ENCODE measurements at regions not wholly inside any gene's neighbourhood (a gene's known extent, or its start where the extent isn't known, plus 50 kb on each side); places are given as distances from the start of the nearest gene placed in this dataset.
A peak's percentile ranks its signal among the peaks of the same experiment; 100 is the strongest.

DNA sequence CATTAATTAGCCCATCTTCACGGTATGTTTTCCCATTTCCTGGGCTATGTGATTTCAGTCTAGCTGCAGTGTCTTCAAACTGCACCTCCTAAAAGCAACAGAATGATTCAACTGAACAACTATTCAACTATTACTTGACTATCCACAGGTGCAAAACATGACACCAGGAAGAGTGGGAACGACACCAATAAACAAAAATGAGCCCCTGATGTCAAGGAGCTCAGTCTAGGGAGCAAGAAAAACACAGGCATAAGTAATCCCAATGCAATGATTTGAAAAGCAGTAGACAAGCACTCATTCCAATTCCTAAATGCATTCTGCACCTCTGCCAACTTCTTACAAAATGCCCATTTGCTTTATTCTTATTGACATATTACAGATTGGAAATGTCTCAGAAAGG is 285.6 kb downstream of the ETS1 start:
- DNase-seq (ENCODE audit: low read depth), result no peak

DNA sequence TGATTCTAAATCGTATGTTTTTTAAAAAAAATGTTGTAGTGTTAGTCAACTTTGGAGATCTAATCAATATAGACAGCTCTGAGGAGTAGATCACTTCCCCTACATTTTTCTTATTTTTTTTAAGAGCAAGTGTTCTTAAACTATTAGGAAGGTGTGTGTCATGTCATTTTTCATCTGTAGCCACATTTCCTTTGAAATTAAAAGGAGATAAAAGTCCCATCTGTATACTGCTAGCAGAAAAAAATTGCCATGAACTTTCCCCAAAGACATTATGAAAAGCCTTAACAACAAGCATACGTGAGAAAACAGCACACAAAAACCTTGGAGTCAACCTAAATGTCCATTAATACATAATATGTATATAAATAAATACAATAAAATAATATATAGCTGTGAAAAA is 286.6 kb downstream of the ETS1 start:
- no peak for DNase-seq (ENCODE audit: low read depth)

DNA sequence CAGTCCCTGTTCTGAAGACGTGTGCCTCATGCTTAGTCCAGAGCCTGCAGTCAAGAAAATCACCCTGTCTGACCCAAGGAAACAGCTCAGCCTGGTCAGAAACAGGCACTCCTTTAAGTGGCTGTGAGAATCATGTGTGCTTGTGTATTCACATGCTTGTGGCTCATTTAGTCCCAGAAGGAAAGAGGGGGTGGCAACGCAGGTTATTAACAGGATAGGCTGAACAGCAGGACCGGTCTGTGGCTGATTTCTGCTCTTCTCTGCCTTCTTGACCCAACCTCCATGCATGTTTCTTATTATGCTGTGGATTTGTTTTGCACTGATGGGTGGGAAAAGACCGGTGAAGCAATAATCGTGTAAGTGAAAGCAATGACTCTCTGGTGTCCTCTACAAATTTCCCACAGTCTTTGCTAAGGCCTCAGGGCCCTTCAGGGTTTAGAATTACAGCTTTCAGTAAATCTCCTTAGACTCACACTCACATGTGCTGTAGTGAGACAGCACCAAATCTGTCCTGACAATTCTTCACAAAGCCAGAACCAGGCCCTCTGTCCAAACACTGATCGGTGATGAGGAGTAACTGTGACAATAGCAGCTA is 288.1 kb downstream of the ETS1 start:
- DNase-seq (ENCODE audit: low read depth), result peak; percentile 37

DNA sequence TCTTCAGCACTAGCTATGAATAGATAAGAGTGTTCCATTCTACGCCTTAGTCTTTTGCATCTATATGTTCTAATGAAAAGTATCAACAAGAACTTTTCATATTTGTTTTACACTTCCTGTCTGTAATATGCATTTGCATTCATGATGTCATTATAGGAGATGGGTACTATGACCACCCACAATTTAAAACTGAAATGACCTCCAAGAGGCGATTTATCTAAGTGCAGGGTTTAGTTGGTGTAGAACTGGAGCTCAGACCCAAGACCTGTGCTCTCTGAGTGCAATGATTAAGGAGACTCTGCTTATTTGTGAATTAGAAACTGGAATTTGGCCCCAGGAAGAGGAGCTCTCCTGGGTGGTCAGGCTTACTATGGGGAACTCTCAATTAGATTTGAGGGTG is 289.1 kb downstream of the ETS1 start:
- no peak for DNase-seq (ENCODE audit: low read depth)

DNA sequence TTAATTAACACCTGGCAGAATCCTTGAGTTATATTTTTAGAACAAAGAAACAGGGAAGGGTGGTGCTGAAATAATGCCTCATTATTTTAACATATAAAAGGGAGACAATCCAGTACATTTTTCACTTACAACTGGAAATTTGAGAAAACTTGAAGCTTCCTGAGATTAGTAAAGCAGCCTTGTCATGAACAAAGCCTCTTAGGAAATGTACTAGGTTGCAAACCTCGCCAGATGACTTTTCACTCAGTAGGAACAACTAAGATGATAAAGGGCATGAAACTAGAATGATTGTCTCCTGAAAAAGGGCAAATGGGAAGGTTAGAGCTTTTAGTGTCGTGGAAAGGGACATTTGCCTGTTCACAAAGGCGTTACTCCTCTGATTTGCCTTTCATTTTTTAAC is 289.6 kb downstream of the ETS1 start:
- no peak for DNase-seq (ENCODE audit: low read depth)

DNA sequence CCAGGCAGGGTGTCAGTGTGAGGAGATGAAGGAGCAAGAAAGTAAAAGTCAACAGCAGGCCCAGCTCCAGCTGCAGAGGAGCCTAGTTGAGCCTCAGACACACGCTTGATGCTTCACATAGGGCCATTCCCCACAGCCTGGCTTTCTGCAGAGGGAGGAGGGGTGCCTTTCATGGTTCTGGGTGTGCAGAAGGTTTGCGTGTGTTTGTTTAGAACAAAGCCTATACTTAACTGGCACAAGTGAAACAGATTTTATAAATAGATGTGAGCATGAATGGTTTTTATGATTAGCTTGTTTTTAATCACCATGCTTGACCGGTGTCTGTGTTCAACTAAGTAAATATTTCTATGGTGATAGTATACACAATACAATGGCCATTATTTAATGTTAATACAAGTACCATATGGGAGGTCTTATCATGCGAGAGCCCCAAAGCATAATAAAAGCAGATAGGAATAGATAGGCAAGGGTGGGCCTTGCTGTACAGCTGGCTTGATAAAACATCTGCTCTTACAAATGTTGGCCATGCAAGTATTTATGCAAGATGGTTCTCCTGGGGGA is 290.2 kb downstream of the ETS1 start:
- no peak for DNase-seq (ENCODE audit: low read depth)

DNA sequence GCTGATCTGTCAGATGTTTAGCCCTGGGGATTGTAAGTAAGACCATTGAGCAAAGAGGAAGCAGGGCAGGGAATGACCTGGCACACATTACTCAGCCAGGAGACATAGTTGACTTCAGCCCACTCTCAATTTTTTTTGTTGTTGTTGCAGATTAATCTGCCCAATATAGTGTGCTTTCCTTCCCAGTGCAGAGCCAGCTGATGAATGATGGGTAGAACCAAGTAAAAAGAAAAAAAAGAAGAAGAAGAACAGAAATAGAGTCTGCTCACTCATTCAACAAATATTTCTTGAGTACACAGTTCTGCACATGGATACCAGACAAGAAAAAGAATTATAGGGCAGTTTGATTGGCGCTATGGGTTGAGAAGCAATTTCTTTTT is 292.7 kb downstream of the ETS1 start:
- peak; percentile 48 for DNase-seq (ENCODE audit: low read depth)

DNA sequence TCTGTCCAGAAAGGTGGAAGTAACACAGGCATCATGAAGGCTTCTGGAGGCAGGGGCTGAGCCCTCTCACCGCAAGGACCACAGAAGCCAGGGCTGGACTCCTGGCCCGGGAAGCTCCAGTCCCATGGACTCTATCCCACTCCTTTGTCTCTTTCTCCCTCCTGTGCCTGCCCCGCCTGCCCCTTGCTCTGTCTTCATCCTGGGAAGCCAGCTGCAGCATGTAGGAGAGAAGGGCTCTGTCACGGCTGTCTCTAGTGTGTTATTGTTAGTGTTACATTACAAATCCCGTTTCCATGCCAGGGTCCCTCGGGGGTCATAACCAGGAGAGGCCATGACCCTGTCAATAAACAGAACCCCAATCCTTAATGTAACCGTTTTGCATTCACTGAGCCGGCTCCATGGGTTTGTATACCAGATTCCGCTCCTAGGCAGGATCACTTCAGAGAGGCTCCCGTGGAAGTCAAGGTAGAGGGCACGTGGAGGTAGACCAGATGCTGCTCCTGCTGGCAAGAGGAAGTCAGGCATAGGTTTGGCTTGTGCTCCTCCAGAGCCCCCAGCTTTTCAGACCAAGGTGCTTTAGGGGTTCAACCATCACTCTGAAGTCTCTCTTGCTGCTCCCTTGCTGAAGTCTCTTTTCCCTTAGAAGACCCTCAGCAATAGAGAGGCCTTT is 293.2 kb downstream of the ETS1 start:
- no peak for DNase-seq (ENCODE audit: low read depth)

DNA sequence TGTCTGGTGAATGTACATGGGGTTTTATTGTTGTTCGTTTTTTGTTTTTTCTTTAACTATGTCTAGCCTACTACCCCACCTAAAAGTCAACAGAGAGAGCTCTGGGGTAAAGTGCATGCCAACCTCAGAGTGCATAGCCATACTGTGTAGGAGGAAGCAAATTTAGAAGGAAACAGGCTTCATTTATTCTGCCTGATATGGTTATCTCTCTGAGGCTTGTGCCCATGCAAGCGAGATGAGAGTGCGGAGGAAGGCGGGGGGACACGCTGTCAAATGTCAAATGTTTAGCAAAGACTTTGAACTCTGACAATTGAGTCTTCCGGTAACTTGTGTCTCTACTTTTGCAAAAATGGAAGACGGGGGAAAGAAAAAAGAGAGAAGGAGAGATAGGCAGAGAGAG is 295.5 kb downstream of the ETS1 start:
- no peak for DNase-seq (ENCODE audit: low read depth)

DNA sequence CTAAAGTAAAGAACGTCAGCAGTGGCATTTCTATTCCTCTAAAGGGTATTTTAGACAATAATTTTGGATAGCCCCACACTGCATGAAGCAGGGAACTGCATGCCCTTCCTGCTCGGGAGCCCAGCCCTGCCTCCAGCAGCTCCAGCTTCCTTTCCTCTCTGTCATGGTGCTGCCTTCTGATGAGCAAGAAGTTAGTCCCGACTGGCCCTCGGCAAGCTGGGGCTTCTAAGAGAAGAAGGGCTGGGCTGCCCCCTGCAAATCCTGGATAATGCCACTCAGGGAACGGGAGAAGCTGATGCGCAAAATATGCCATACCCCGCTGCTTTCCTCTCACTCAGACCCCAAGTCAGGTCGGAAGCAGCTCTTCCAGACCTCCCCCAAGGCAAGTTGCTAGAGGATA is 296.4 kb downstream of the ETS1 start:
- DNase-seq (ENCODE audit: low read depth), result no peak

DNA sequence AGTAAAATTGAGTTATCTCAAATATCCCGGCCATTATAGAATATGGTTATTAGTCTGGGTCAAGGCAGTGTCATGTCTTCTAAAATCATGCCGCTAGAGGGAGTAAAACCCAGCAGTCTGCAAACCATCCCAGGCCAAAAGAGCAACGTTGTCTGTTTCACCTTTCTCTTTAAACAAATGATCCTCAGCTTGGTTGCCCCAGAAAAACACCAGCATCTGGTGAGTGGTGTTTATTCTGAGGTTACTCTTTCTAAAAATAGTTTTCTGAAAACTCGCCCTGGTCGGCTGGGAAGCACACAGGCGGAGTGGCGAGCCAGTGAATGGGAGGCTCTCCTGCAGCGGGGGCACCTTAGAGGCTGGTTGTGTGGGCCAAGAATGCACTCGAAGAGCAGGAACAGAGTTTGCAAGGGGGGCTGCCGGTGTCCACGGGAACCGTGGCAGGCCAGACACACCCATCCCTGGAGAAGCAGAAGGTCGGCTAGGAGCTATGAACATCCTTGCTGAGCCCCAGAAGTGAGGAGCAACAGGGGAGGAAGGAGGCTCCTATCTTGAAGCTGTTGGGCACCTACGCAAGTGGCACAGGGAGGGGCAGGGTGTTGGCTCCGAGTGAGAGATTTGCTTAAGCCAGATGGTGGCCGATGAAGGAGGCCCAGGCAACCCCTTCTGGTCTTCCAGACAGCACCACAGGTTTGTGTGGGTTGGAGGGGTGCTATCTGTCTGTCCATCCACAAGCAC is 297.1 kb downstream of the ETS1 start:
- DNase-seq (ENCODE audit: low read depth), result peak; percentile 91

DNA sequence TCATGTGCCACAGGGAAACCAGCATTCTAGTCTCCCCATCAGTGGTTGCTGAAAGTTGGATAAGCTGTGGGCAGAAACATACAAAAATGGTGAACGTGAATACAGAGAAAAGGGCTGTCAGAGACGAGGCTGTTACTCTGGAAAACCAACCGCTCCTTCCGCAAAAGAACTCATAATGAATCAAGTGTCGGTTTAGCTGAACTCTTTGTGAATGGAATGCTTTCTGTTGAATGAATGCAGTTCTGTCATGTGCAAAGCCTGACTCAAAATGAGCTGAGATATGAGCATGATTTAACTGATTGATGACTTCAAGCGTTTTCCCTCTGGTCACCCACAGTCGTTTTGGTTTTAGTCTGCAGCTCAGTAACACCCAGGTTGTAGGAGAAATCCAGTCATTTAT is 298.3 kb downstream of the ETS1 start:
- DNase-seq (ENCODE audit: low read depth), result no peak

DNA sequence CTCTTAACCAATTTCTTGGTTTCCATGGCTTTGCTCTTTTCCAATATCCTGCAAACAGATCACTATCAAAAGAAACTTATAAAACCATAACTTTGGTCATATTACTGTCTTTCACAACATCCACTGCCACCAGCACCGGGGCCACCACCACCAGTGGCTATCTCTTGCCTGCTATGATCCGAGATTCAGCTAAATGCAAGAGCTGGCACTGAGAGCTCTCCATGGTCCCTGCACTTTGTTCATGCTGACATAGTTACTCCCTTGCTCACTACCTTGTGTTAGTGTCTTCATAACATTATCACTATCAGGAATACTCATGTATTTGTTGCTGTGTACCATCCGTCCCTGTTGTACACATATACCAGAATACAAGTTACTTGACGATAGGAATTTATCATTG is 299.0 kb downstream of the ETS1 start:
- no peak for DNase-seq (ENCODE audit: low read depth)

DNA sequence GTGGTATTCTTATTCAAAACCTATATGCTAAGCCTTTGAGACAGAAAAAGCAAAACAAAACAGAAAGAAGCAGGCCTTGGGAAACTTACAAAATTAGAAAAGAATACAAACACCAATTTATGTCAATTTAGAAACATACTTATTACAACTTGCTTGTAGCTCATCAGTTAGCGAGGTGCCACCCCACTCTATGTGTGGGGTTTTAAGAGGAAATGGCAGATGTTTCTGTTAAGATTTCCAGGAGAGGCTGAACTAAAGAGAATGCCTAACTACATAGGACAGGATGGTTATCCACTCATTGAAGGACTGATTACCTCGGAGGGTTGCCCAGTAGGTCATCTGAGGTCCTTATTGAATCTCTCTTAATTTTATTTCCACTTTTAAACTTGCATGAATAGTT is 302.0 kb downstream of the ETS1 start:
- DNase-seq (ENCODE audit: low read depth), result no peak

DNA sequence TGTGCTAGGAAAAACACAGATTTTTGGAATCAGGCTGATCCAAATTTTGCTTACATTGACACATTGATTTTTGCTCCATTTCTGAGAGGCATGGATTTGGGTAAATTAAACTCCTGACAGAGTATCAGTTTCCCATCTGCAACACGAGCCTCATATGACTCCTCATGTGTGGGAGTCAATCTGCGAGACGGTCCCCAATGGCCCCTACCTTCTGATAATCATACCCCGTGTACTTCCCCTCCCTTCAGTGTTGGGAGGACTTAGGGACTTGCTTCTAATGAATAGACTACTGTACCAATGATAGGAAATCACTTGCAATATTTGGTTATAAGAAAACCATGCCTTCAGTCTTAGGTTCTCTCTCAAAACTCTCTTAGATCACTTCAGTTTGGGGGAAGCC is 302.7 kb downstream of the ETS1 start:
- DNase-seq (ENCODE audit: low read depth), result no peak

DNA sequence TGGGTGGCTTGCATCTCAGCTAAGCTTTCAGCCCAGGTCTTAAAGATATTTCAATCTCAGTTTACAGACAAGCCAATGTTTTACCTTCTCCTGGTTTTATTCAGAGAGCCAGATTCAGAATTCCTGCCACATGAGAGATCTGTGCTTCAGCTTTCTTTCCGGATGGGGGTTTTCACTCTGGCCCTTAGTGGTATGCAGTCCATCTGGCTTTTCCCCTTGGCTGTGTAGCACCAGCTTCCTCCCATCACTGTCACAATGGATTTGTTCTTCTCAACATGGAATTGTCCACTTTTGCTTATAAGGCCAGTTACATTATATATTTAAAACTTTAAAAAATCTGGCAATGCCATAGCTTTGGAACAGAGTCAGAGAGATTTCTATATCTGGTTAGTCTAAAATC is 303.9 kb downstream of the ETS1 start:
- DNase-seq (ENCODE audit: low read depth), result no peak

DNA sequence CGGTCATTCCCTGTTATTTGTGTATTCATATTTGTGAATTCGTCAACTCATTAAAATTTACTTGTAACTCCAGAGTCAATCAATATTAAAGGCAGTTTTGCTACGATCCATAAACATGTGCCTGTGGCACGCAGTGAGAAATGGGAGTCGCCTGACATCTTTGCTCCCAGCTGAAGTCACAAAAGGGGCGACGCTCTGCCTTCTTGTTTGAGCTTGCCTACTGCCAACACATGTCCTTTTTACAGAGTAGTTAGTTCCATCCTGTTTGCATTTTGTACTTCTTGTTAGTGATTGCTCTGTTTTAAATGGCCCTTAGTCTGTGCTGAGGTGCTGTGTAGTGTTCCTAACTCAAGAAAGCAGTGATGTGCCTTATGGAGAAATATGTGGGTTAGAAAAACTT is 305.3 kb downstream of the ETS1 start:
- DNase-seq (ENCODE audit: low read depth), result no peak

DNA sequence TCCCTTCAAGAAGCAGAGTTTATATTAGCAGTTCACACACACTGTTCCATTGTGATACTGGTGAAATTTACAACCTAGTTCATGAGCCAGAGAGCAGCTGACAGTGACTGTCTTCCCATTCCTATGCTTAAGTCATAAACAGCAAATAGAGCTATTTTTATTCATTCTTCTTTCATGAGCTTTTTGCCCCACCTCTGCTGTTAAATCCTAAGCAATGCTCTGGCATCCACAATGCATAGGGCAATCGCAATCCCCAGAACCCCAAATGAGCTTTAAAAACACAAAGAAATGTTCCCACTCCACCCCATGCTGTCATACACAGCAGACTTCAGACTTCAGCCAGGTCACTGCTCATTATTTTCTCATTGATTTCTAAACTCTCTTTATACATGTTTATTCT is 307.5 kb downstream of the ETS1 start:
- peak; percentile 58 for DNase-seq (ENCODE audit: low read depth)

DNA sequence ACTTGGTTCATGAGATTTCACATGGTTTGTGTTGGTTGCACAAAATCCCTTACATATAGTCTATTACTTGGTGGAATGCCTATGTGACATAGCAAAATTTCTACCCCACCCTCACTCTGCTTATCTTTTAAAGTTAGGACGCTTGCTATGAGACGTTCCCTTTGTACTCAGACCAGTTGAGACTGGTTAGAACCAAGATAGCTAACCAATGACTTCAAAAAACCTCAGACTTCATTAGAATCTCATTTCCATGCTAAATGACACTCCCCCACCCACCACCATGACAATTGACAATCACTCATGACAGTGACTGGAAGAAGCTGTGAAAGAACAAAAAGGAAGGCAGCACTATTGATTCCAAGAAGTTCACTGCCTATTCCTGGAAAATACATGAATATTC is 313.6 kb downstream of the ETS1 start:
- no peak for DNase-seq (ENCODE audit: low read depth)

DNA sequence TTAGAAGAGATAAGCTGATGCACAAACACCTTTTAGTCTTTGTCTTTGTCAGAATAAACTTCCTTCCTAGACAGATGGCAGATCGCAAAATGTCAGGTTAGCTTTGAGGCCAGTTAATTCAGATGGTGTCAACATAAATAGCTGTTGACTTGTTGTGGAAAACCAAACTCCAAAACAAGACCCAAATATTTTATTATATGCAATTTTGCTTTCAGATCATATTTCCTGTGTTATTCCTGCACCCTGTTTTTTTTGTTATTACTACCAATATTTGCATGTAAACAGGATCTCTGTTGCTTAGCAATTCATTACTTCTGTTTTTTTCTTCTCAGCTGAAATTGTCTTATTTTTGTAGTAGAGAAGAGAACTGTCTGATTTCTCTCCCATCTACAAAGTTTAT is 316.0 kb downstream of the ETS1 start:
- DNase-seq (ENCODE audit: low read depth), result no peak

DNA sequence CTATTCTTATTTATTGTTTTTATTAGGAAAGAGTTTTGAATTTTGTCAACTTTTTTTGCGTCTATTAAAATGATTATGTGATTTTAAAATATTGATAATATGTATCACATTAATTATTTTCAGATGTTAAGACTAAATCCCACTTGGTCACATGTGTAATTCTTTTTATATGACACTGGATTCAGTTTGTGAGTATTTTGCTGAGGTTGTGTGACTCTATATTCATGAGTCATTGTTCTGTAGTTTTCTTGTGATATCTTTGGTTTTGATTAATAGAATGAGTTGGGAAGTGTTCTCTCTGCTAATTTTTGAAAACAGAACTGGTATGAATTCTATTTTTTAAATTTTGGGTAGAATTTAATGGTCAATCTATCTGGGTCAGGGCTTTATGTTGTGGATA is 317.9 kb downstream of the ETS1 start:
- DNase-seq (ENCODE audit: low read depth), result no peak

DNA sequence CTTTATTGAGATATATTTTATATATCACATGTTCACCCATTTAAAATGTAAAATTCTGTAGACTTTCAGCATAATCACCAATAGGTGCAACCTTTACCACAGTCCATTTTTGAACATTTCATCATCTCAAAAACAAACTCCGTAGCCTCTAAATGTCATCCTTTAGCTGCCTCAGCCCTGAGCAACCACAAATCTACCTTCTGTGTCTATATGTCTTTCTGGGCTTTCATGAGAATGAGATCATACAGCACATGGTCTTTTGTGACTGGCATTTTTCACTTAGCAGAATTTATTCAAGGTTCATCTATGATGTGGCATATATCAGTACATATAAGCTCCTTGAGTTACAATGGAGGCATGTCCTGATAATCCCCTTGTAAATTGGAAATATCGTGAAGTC is 320.5 kb downstream of the ETS1 start:
- DNase-seq (ENCODE audit: low read depth), result no peak
